Osteocyte (in vitro differentiated cells): ENCODE measurements at regions not wholly inside any gene's neighbourhood (a gene's known extent, or its start where the extent isn't known, plus 50 kb on each side); places are given as distances from the start of the nearest gene placed in this dataset.

Experiments
- DNase-seq: peaks from one replicate; pipeline ENCODE4 v3.0.0; 2021; ENCODE audit warnings: mixed read lengths; ENCODE audit not compliant: unreplicated experiment; ENCODE audit errors: extremely low spot score
- H3K27ac Mint-ChIP-seq: one replicate; pipeline ENCODE4 v1.8.0; 2021; ENCODE audit warnings: mild to moderate bottlenecking, mixed read lengths; ENCODE audit not compliant: unreplicated experiment
- H3K27me3 Mint-ChIP-seq: one replicate; pipeline ENCODE4 v1.8.0; 2021; ENCODE audit warnings: mixed read lengths; ENCODE audit not compliant: unreplicated experiment
- H3K36me3 Mint-ChIP-seq: one replicate; pipeline ENCODE4 v1.8.0; 2021; ENCODE audit warnings: mixed read lengths; ENCODE audit not compliant: unreplicated experiment
- H3K4me1 Mint-ChIP-seq: one replicate; pipeline ENCODE4 v1.8.0; 2021; ENCODE audit warnings: mixed read lengths; ENCODE audit not compliant: unreplicated experiment
- H3K4me3 Mint-ChIP-seq: one replicate; pipeline ENCODE4 v1.8.0; 2021; ENCODE audit warnings: mild to moderate bottlenecking, moderate library complexity, mixed read lengths; ENCODE audit not compliant: unreplicated experiment
- H3K9me3 Mint-ChIP-seq: one replicate; pipeline ENCODE4 v1.8.0; 2021; ENCODE audit warnings: mixed read lengths; ENCODE audit not compliant: unreplicated experiment
- TF ChIP-seq, protein P1 (sequence below): fragments of 200-600 bp; sonication (generic); IDR thresholded peaks from 2 replicates; pipeline ENCODE4 v1.5.0; 2021; ENCODE audit warnings: antibody characterized with exemption, mild to moderate bottlenecking, moderate library complexity

DNA sequence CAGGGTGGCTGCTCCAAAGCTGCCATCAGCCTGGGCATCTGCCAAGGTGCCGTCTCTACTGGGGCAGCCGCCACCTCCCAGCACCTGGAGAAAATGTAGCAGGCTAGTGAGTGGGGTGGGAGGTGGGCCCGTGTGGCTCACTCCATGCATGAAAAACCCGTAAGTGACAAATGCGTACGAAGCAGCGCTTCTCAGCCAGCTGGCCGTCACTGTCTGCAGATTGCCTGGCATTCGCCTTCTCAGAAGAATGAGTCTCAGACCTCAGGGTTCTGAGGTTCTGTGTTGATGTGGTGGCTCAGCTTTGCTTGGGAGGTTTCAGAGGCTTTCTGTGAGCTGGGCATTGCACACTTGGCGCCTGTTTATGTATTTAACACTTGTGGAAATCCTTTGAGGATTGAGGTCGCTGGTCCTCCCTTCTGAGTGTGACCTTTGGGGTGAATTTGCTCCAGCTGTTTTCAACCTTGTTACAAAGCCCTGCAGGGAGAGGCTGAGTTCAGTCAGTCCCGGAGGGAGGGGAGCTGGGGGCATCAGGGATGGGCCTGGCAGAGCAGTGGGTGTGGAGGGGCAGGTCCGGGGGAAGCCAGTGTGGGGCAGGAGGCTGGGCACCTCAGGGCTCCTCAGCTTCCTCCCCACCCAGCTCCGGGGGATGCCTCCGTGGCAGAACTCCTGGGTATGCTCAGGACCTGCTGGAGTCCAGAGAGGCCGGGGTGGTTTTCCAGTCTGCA, 977.0 kb downstream of the TBC1D22A start:
- TF ChIP-seq, protein P1, sequence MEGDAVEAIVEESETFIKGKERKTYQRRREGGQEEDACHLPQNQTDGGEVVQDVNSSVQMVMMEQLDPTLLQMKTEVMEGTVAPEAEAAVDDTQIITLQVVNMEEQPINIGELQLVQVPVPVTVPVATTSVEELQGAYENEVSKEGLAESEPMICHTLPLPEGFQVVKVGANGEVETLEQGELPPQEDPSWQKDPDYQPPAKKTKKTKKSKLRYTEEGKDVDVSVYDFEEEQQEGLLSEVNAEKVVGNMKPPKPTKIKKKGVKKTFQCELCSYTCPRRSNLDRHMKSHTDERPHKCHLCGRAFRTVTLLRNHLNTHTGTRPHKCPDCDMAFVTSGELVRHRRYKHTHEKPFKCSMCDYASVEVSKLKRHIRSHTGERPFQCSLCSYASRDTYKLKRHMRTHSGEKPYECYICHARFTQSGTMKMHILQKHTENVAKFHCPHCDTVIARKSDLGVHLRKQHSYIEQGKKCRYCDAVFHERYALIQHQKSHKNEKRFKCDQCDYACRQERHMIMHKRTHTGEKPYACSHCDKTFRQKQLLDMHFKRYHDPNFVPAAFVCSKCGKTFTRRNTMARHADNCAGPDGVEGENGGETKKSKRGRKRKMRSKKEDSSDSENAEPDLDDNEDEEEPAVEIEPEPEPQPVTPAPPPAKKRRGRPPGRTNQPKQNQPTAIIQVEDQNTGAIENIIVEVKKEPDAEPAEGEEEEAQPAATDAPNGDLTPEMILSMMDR = no peak
- no peaks in the 10 kb centered on the region for H3K9me3 Mint-ChIP-seq
- no peak for DNase-seq
- no peaks in the 10 kb centered on the region for H3K36me3 Mint-ChIP-seq
- no peak overlapping the region for H3K27ac Mint-ChIP-seq
- H3K27me3 Mint-ChIP-seq = no peaks in the 10 kb centered on the region
- H3K4me1 Mint-ChIP-seq = no peaks in the 10 kb centered on the region
- H3K4me3 Mint-ChIP-seq = no peak overlapping the region

DNA sequence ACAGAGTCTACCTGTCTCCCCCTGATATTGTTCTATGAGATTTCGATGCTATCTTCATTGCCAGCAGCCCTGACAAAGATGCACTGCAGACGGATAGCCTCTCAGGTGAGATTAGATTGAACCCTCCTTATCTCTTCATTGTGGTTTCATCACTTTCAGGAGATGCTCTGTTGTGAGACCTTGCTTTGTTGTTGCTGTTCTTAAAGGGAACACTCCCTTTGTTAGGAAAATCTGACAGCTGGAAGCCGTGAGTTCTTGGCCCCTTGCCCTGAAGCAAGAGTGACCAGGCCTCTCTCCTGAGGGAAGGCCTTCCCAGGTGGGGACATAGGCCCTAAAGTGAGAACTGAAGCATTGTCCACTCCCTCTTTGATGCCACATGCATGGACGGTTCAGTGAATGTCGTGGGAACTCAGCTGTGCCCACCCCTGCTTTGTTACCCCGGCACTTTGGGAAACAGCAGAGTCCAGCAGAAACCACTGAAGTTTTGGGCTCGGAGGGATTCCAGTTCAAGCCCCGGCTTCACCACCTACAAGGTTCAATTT, 976.1 kb downstream of the TBC1D22A start:
- Mint-ChIP-seq H3K36me3 (no peaks in the 10 kb centered on the region), H3K27me3 (no peaks in the 10 kb centered on the region), H3K4me1 (no peaks in the 10 kb centered on the region), H3K27ac (no peak overlapping the region), H3K9me3 (no peaks in the 10 kb centered on the region), H3K4me3 (no peak overlapping the region)
- TF ChIP-seq, protein P1 = no peak
- DNase-seq = no peak

DNA sequence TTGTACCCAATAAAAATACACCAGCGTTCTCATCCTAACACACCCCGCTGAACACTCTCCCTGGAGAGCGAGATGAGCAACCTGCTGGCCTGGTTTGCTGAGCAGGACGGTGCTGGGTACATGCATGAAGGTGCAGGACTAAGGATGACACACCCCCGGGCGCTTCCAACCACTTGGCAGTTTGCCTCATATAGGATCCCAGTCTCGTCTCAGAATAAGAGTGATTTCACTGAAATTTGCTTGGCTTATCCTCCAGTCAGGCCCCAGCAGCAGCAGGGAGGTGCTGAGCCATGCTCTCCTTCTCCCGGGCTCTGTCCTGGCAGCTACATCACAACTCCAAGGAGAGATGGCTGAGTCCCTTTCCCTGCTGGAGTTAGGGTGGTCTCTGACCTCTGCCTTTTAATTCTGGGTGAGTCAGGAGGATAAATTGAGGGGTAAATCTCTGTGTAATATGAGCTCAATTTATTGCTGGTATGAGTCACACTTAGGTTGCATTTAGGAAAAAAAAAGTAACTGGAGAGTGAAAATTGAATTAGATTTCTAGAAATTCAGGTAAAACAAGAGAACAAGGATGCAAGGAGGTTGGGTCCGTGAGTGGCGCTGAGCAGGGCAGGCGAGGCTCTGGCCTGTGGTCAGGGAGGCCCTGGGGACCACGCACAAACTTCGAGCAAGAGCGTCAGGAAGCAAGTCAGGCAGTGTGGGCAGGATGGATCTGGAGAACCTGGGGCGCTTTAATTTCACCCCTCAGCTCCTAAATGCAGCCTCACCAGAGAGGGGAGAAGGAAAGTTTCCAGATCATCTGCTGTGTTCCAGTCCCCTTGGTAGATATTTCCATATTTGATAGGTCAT, 974.0 kb downstream of the TBC1D22A start:
- Mint-ChIP-seq H3K36me3 (no peaks in the 10 kb centered on the region), H3K4me3 (no peak overlapping the region), H3K9me3 (no peaks in the 10 kb centered on the region)

DNA sequence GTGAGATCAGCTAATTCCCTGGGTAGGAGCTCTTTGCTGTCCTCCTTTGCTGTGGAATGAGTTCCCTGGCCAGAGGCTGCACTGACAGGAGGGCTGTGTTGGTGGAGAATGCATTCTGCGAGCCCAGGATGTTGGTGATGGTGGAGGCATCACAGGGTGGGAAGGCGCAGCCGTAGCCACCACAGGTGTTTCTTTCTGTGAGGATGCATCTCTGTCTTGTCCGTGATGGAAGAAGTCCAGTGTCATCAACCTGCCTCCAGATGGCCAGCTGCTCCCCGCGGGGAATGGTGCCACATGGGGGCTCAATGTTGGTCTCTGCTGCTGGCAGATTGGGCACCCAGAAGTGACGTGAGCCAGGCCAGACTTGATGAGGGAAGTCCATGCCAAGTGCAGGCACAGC, 972.1 kb downstream of the TBC1D22A start:
- peaks cover 6% of the 10 kb centered on the region for H3K9me3 Mint-ChIP-seq
- H3K36me3 Mint-ChIP-seq = no peaks in the 10 kb centered on the region
- no peak for DNase-seq
- H3K4me3 Mint-ChIP-seq = no peak overlapping the region
- H3K27me3 Mint-ChIP-seq = no peaks in the 10 kb centered on the region
- no peak overlapping the region for H3K27ac Mint-ChIP-seq
- TF ChIP-seq, protein P1 = no peak
- H3K4me1 Mint-ChIP-seq = no peaks in the 10 kb centered on the region

More for the DNA sequence above, 974.0 kb downstream of the TBC1D22A start:
- H3K4me1 Mint-ChIP-seq = no peaks in the 10 kb centered on the region
- TF ChIP-seq, protein P1 = no peak
- H3K27ac Mint-ChIP-seq = no peak overlapping the region
- DNase-seq = no peak
- H3K27me3 Mint-ChIP-seq = no peaks in the 10 kb centered on the region

DNA sequence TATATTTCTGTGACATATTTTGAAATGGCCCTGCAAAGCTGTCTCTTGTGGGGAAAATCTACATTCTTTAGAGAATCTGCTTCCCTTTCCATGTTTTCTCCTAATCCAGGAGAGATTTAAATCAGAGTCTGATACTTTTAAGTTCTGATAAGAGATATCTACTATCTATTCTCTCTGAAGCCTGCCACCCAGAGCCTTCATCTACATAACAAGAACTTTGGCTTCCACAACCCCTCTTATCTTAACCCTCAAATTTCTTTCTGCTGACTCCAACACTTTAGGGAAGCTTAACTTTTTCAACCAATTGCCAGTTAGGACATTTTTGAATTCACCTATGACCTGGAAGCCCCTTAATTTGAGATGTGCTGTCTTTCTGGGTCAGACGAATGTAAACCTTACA, 965.2 kb downstream of the TBC1D22A start:
- Mint-ChIP-seq H3K27me3 (no peaks in the 10 kb centered on the region), H3K9me3 (peaks cover 10% of the 10 kb centered on the region), H3K4me1 (no peaks in the 10 kb centered on the region), H3K27ac (no peak overlapping the region), H3K36me3 (no peaks in the 10 kb centered on the region), H3K4me3 (no peak overlapping the region)
- TF ChIP-seq, protein P1 = no peak
- no peak for DNase-seq
